Colonic mucosa (tissue), 4 donors: ENCODE measurements at regions not wholly inside any gene's neighbourhood (a gene's known extent, or its start where the extent isn't known, plus 50 kb on each side); places are given as distances from the start of the nearest gene placed in this dataset.

ENCODE experiments used
- DNase-seq: peaks from one replicate; pipeline ENCODE4 v3.0.0-alpha.2; 2020
- H3K27ac ChIP-seq: fragments of 200-600 bp; one replicate; pipeline ENCODE4 v1.8.0; 2021
- H3K27me3 ChIP-seq: fragments of 200-600 bp; one replicate; pipeline ENCODE4 v1.8.0; 2021
- H3K36me3 ChIP-seq: fragments of 200-600 bp; one replicate; pipeline ENCODE4 v1.8.0; 2021
- H3K4me1 ChIP-seq: fragments of 200-600 bp; one replicate; pipeline ENCODE4 v1.8.0; 2021; ENCODE audit warnings: mild to moderate bottlenecking
- H3K4me3 ChIP-seq: fragments of 200-600 bp; one replicate; pipeline ENCODE4 v1.8.0; 2021
- H3K9ac ChIP-seq, 2 donors: one replicate each; pipeline ENCODE4 v1.7.0; 2013; ENCODE audit warnings: control low read depth in 2 of 2, low read depth in 2 of 2, low read length in 2 of 2
- H3K9me3 ChIP-seq: fragments of 200-600 bp; one replicate; pipeline ENCODE4 v1.8.0; 2021
- intact Hi-C: fragments of 100-400 bp; cut with DNase I; formaldehyde crosslinking; loops from one replicate; pipeline ENCODE4 v1.14.1; 2022
- TF ChIP-seq, protein P1 (sequence below): fragments of 200-600 bp; IDR thresholded peaks from one replicate; pipeline ENCODE4 v1.8.0; 2022; ENCODE audit warnings: antibody characterized with exemption, mild to moderate bottlenecking
- donor health status: healthy.
- donor health status: DM: no; HTN: no; CAD: no.
- donor health status: DM: no; HTN: no; CAD: no.

DNA sequence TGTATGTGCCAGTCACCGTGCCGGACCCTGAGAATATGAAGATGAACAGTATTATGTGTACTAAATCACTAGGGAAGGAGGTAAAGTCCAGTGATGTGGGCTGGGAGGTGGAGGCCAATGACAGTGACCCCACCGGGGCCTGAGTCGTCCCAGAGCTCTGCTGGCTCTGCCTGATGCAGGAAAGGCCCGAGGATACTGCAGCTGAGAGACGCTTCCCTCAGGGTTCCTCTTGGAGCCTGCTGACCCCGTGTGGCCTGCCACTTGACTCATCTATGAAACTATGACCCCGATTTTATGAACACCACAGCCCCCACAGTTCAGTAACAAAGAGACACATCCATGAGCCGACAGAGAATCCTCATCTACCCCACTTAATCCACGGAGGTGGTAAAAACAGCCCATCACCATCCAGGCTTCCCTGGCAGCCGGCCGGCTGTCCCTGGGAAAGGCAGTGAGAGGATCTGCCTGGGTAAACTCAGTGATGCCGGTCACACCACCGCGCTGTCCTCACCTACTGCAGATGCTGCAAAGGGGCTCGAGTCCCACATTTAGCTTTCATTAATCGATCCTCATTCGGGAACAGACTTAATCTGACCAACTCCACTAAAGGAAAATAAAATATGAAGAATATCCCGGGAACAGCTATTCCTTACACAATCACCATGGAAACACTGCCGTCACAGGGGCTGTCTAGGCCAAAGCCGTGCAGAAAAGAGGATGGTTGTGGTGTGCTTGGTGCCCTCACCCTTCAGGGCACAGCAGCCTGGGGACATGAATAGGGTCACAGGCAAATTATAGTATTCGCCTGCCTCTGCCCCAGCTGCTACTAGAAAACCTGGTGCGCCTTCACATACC is 82.9 kb downstream of the ARRDC4 start:
- no peak overlapping the region for H3K27ac ChIP-seq
- intact Hi-C loops = no loop called here
- TF ChIP-seq, protein P1, sequence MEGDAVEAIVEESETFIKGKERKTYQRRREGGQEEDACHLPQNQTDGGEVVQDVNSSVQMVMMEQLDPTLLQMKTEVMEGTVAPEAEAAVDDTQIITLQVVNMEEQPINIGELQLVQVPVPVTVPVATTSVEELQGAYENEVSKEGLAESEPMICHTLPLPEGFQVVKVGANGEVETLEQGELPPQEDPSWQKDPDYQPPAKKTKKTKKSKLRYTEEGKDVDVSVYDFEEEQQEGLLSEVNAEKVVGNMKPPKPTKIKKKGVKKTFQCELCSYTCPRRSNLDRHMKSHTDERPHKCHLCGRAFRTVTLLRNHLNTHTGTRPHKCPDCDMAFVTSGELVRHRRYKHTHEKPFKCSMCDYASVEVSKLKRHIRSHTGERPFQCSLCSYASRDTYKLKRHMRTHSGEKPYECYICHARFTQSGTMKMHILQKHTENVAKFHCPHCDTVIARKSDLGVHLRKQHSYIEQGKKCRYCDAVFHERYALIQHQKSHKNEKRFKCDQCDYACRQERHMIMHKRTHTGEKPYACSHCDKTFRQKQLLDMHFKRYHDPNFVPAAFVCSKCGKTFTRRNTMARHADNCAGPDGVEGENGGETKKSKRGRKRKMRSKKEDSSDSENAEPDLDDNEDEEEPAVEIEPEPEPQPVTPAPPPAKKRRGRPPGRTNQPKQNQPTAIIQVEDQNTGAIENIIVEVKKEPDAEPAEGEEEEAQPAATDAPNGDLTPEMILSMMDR = no peak
- no peaks in the 10 kb centered on the region for H3K36me3 ChIP-seq
- no peak overlapping the region for H3K4me3 ChIP-seq
- DNase-seq = no peak
- H3K9ac ChIP-seq = no peak overlapping the region
- H3K9me3 ChIP-seq = no peaks in the 10 kb centered on the region
- H3K4me1 ChIP-seq = no peaks in the 10 kb centered on the region
- no peaks in the 10 kb centered on the region for H3K27me3 ChIP-seq

DNA sequence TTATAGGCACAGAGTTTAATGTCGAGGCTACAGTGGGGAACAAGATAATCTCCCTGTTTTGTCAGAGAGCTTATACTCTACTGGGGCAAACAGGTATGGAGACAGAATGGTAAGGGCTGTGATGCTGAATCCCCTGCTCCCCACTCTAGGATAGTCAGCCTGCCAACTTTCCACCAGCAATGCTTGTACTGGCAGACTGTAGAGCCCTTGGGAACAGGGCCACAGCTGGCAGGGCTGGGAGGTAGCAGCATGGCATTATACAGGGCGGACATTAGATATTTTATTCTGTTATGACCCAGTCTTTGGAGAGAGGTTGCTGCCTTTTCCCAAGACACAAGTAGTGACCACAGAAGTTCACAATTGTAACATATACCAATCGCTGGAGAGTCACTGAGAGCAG is 91.2 kb downstream of the ARRDC4 start:
- Histone ChIP-seq H3K4me1 (no peaks in the 10 kb centered on the region), H3K27ac (no peak overlapping the region), H3K4me3 (no peak overlapping the region), H3K36me3 (no peaks in the 10 kb centered on the region), H3K9ac (no peak overlapping the region), H3K9me3 (no peaks in the 10 kb centered on the region), H3K27me3 (no peaks in the 10 kb centered on the region)
- no peak for DNase-seq
- intact Hi-C loops = no loop called here
- TF ChIP-seq, protein P1 = no peak

DNA sequence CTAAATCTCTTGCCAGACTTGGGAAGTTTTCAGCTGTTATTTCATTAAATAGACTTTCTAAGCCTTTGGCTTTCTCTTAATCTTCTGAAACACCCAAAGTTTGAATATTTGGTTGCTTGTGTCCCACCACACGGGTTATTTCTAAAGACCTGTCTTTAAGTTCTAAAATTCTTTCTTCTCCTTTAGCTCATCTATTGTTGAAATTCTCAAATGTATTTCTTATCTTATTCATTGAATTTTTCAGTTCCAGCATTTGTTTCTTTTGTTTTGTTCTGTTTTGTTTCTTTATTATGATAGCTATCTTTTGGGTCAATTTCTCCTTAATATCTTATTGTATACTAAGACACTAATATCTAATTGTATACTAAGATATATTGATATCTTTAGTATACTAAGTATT is 97.0 kb downstream of the ARRDC4 start:
- H3K4me3 ChIP-seq = no peak overlapping the region
- TF ChIP-seq, protein P1 = no peak
- no peaks in the 10 kb centered on the region for H3K9me3 ChIP-seq
- H3K4me1 ChIP-seq = no peaks in the 10 kb centered on the region
- intact Hi-C loops = no loop called here
- no peaks in the 10 kb centered on the region for H3K36me3 ChIP-seq
- no peaks in the 10 kb centered on the region for H3K27me3 ChIP-seq
- no peak overlapping the region for H3K27ac ChIP-seq
- no peak for DNase-seq
- no peak overlapping the region for H3K9ac ChIP-seq

DNA sequence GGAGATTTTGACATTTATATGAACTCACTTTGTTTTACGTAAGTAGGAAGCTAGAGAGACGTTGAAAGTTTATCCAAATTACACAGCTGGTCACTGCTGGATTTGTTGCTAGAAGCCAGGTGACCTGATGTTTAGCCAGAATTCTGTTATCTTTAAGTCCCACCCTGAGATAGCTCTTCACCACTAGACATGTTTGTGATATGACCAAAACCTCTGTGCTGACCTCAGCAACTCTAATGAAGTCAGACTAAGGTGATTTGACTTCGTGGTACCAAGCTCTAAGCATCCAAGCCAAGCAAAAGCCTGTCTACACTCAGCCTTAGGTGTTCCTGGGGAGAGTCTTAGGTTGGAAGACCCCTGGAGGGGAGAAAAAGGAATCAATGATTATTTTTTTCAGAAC is 102.4 kb downstream of the ARRDC4 start:
- H3K4me1 ChIP-seq = no peaks in the 10 kb centered on the region
- no peak overlapping the region for H3K27ac ChIP-seq
- H3K9ac ChIP-seq = no peak overlapping the region
- TF ChIP-seq, protein P1 = no peak
- no peak for DNase-seq
- no peaks in the 10 kb centered on the region for H3K36me3 ChIP-seq
- no peak overlapping the region for H3K4me3 ChIP-seq
- no peaks in the 10 kb centered on the region for H3K27me3 ChIP-seq
- H3K9me3 ChIP-seq = no peaks in the 10 kb centered on the region
- intact Hi-C loops = no loop called here

GRCh38 chr15:98063315-98063714 is 102.8 kb downstream of the ARRDC4 start:
- H3K36me3 ChIP-seq = no peaks in the 10 kb centered on the region
- intact Hi-C loops = no loop called here
- no peak overlapping the region for H3K4me3 ChIP-seq
- DNase-seq = no peak
- no peaks in the 10 kb centered on the region for H3K4me1 ChIP-seq
- no peak overlapping the region for H3K9ac ChIP-seq
- no peak overlapping the region for H3K27ac ChIP-seq
- no peaks in the 10 kb centered on the region for H3K27me3 ChIP-seq
- H3K9me3 ChIP-seq = no peaks in the 10 kb centered on the region
- TF ChIP-seq, protein P1 = no peak
